Lung (tissue), 11 donors: ENCODE measurements at regions not wholly inside any gene's neighbourhood (a gene's known extent, or its start where the extent isn't known, plus 50 kb on each side); places are given as distances from the start of the nearest gene placed in this dataset.

Experiments used
- ATAC-seq: fragments of 200-7000 bp; cut with Tn5 transposase; one replicate; pipeline ENCODE4 v1.9.1; 2020; ENCODE audit warnings: moderate number of reproducible peaks; ENCODE audit not compliant: insufficient read depth, low FRiP score
- DNase-seq, 3 donors: peaks; one replicate each; pipeline ENCODE4 v3.0.0-alpha.2; 2013 to 2017
- H3K27ac ChIP-seq, 2 donors: one replicate each; pipeline ENCODE4 v1.5.1; 2013; ENCODE audit warnings: mild to moderate bottlenecking in 2 of 2, moderate library complexity in 2 of 2, control low read depth in 1 of 2, inconsistent platforms in 1 of 2, low read depth in 1 of 2, low read length in 1 of 2
- H3K27me3 ChIP-seq, 3 donors: one replicate each; pipeline ENCODE4 v1.5.1; 2013; ENCODE audit warnings: low read length in 2 of 3; ENCODE audit not compliant: control insufficient read depth in 3 of 3, insufficient read depth in 3 of 3
- H3K36me3 ChIP-seq, 4 donors: one replicate each; pipeline ENCODE4 v1.5.1; 2013; ENCODE audit warnings: low read length in 4 of 4, mild to moderate bottlenecking in 1 of 4, moderate library complexity in 1 of 4; ENCODE audit not compliant: control insufficient read depth in 4 of 4, insufficient read depth in 4 of 4
- H3K4me1 ChIP-seq, 5 donors: one replicate each; pipeline ENCODE4 v1.5.1; 2013; ENCODE audit warnings: low read length in 5 of 5, mild to moderate bottlenecking in 2 of 5, moderate library complexity in 1 of 5; ENCODE audit not compliant: control insufficient read depth in 5 of 5, insufficient read depth in 5 of 5
- H3K4me3 ChIP-seq: one replicate; pipeline ENCODE4 v1.5.1; 2013; ENCODE audit warnings: mild to moderate bottlenecking, control low read depth, moderate library complexity
- H3K9ac ChIP-seq, 2 donors: one replicate each; pipeline ENCODE4 v1.5.1; 2013; ENCODE audit warnings: low read length in 2 of 2, control low read depth in 1 of 2; ENCODE audit not compliant: insufficient read depth in 1 of 2
- H3K9me3 ChIP-seq, 4 donors: one replicate each; pipeline ENCODE4 v1.5.1; 2013; ENCODE audit warnings: low read length in 3 of 4, mild to moderate bottlenecking in 1 of 4, moderate library complexity in 1 of 4; ENCODE audit not compliant: control insufficient read depth in 4 of 4, insufficient read depth in 3 of 4
- WGBS, 2 donors: extraction: QIAGEN DNeasy Blood & Tissue Kit; methylation state at CpG; one replicate each; pipeline ENCODE4 v1.1.7; 2013; 5-methylcytosine and 5-hydroxymethylcytosine counted together
- TF ChIP-seq, protein P1 (sequence below): IDR thresholded peaks from 2 replicates; pipeline ENCODE4 v1.5.1; 2012; ENCODE audit warnings: mild to moderate bottlenecking; ENCODE audit errors: control extremely low read depth, extremely low read depth
- donor health status: control.
- donor health status: control.
- donor health status: Bipolar disorder and iron deficiency.
- donor health status: healthy.
- donor health status: DM: yes; HTN: yes; CAD: no.

DNA sequence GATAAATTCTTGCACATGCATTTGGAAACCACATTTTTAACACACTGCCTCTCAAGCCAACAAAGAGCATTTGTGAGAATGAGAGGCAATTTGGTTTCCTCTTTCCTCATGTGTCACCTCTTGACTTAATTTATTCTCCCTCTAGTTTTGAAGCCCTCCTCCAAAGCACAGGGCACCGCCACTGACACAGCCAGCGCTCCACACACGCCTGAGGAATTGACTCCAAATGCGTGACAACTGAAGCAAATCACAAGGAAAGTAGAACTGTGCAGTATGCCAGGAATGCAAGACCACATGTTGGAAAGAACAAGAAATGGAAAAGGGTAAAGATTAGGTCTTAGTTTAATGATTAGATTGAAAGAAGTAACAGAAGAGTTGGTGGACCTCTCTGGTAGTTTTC lies 173.3 kb downstream of the LSM5 start:
- DNase-seq (no peak), ATAC-seq (no peak)
- peaks cover 0 to 8% (median 2%) of the 10 kb centered on the region in 5 donors for H3K4me1 ChIP-seq
- H3K27ac ChIP-seq = no peak overlapping the region
- no peak overlapping the region for H3K9ac ChIP-seq
- H3K36me3 ChIP-seq = no peaks in the 10 kb centered on the region
- 27 to 64% methylated on average over 4 of the region's 4 CpGs for WGBS, 2 donors
- TF ChIP-seq, protein P1, sequence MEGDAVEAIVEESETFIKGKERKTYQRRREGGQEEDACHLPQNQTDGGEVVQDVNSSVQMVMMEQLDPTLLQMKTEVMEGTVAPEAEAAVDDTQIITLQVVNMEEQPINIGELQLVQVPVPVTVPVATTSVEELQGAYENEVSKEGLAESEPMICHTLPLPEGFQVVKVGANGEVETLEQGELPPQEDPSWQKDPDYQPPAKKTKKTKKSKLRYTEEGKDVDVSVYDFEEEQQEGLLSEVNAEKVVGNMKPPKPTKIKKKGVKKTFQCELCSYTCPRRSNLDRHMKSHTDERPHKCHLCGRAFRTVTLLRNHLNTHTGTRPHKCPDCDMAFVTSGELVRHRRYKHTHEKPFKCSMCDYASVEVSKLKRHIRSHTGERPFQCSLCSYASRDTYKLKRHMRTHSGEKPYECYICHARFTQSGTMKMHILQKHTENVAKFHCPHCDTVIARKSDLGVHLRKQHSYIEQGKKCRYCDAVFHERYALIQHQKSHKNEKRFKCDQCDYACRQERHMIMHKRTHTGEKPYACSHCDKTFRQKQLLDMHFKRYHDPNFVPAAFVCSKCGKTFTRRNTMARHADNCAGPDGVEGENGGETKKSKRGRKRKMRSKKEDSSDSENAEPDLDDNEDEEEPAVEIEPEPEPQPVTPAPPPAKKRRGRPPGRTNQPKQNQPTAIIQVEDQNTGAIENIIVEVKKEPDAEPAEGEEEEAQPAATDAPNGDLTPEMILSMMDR = no peak
- H3K27me3 ChIP-seq = peaks cover 0 to 23% (median 17%) of the 10 kb centered on the region in 3 donors
- no peaks in the 10 kb centered on the region for H3K9me3 ChIP-seq
- no peak overlapping the region for H3K4me3 ChIP-seq

DNA sequence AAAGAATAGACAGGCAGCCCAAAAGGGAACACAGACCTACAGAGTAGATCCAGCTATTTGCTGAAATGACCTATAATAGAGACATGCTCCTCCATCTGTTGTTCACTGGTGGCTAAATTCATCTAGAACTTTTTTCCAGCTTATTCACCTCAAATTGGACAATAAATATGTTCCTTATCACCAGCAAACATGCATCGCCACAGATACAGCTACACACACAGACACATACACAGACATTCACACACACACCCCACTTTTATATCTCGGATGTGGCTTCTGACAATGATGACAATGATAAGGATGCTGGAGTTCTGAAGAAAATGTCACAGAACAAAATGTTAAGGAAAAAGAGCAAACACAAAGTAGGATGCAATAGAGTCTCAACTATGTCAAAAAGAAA lies 175.4 kb downstream of the LSM5 start:
- no peak for ATAC-seq
- TF ChIP-seq, protein P1 = no peak
- H3K27ac ChIP-seq = no peak overlapping the region
- H3K4me3 ChIP-seq = no peak overlapping the region
- no peaks in the 10 kb centered on the region for H3K9me3 ChIP-seq
- no peak for DNase-seq
- WGBS, 2 donors = 78 to 90% methylated on average over 2 of the region's 2 CpGs
- no peaks in the 10 kb centered on the region for H3K36me3 ChIP-seq
- peaks cover 0 to 23% (median 10%) of the 10 kb centered on the region in 3 donors for H3K27me3 ChIP-seq
- no peak overlapping the region for H3K9ac ChIP-seq
- H3K4me1 ChIP-seq = peaks cover 0 to 8% (median 2%) of the 10 kb centered on the region in 5 donors

DNA sequence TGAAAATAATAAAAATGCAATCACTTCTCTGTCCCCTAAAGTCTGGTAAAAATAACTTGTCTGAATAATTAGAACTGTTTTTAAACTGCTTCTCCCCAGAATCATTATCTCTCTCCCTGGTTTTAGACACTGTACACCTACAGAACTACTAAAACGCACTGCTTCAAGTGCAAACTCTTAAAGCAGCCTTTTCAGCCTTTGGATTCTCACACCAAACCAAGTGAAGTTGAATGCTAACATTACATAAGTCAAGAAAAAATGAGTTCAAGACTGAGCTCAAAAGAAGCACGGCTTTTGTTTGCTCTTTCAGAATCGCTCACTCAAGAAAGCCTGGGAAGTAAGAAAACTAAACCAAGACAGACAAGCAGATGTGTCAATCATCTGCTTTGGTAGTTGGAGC lies 188.8 kb downstream of the LSM5 start:
- TF ChIP-seq, protein P1 = no peak
- 62 to 83% methylated on average over 3 of the region's 3 CpGs for WGBS, 2 donors
- Histone ChIP-seq H3K4me1 (peaks cover 0 to 10% (median 7%) of the 10 kb centered on the region in 5 donors), H3K9ac (no peak overlapping the region), H3K36me3 (no peaks in the 10 kb centered on the region), H3K27me3 (peaks cover 16 to 43% (median 34%) of the 10 kb centered on the region in 3 donors), H3K27ac (no peak overlapping the region), H3K4me3 (no peak overlapping the region), H3K9me3 (peaks cover 0 to 6% (median 0%) of the 10 kb centered on the region in 4 donors)
- ATAC-seq (no peak), DNase-seq (peak in 1 of 3 donors; percentile 18)

DNA sequence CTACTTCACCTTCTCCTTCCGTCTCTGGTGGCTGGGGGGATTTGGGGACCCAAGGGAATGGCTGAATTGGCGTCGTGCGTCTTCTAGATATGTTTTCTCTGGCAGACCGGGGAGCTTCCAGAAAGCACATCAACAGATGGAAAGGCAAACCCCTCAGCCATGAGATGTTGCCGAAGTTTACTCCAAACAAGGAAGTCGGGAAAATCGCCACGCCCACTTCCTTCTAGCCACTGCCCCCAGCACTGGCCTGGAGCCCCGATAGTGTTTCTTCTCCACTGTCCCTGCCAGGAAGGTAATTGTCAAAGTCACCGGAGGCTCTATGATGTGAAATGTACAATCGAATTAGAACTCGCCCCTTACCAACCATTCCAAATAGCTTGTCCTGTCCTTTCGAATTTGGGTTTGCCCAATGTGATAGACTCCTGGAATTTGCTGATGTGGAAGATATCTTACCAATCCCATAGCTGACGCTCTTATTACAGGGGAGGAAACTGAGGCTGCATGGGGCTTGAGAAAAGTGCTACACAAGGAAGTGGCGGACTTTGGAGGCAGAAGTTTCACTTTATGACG lies 191.0 kb downstream of the LSM5 start:
- no peak for ATAC-seq
- WGBS, 2 donors = 25 to 27% methylated on average over 17 of the region's 17 CpGs
- H3K9ac ChIP-seq = no peak overlapping the region

More for the DNA sequence above, 191.0 kb downstream of the LSM5 start:
- peak; percentile 15 to 29 (median 25) for DNase-seq
- H3K9me3 ChIP-seq = peaks cover 0 to 4% (median 0%) of the 10 kb centered on the region in 4 donors
- no peaks in the 10 kb centered on the region for H3K36me3 ChIP-seq
- H3K4me3 ChIP-seq = peak overlapping the region; percentile 17
- peaks cover 16 to 48% (median 42%) of the 10 kb centered on the region in 3 donors for H3K27me3 ChIP-seq
- peak overlapping the region in 1 of 2 donors; percentile 47 for H3K27ac ChIP-seq
- H3K4me1 ChIP-seq = peaks cover 0 to 10% (median 7%) of the 10 kb centered on the region in 5 donors
- TF ChIP-seq, protein P1 = no peak
